Stimulated activated naive CD8-positive, alpha-beta T cell treated with anti-CD3 and anti-CD28 coated beads, Interleukin-15, Interleukin-2, amounts not matched to agents 100 U/mL and 50 U/mL, for 24 hours (primary cell): ENCODE measurements at regions not wholly inside any gene's neighbourhood (a gene's known extent, or its start where the extent isn't known, plus 50 kb on each side); places are given as distances from the start of the nearest gene placed in this dataset.
"Not testable (repeated sequence)": the region's sequence is repeated elsewhere in the genome, so short reads cannot be mapped to it uniquely, and the experiment has no call there.

Source experiments
- ATAC-seq: fragments of 150-1000 bp; cut with Tn5 transposase; one replicate; pipeline ENCODE4 v1.10.0; 2021
- DNase-seq: peaks from one replicate; pipeline ENCODE4 v3.0.0; 2021

- ATAC-seq (no peak), DNase-seq (no peak)
These were observed 632.7 kb downstream of the KLHL13 start for GRCh38 chrX:117483950-117484349.

GRCh38 chrX:117458243-117458968 lies 658.2 kb downstream of the KLHL13 start:
- ATAC-seq: no peak
- DNase-seq: no peak

GRCh38 chrX:117455787-117456186 lies 660.8 kb downstream of the KLHL13 start:
- ATAC-seq (no peak), DNase-seq (no peak)

- DNase-seq: no peak
- no peak for ATAC-seq
These were observed 687.1 kb downstream of the KLHL13 start for GRCh38 chrX:117429501-117429900.

- ATAC-seq: no peak
These were observed 709.0 kb downstream of the KLHL13 start for GRCh38 chrX:117407449-117408150.

GRCh38 chrX:117400839-117401238 lies 715.8 kb downstream of the KLHL13 start:
- no peak for ATAC-seq
- no peak for DNase-seq

More at GRCh38 chrX:117407449-117408150, 709.0 kb downstream of the KLHL13 start:
- DNase-seq: no peak

- no peak for ATAC-seq
These were observed 716.6 kb downstream of the KLHL13 start for GRCh38 chrX:117400005-117400404.

GRCh38 chrX:117397844-117398243 lies 718.8 kb downstream of the KLHL13 start:
- ATAC-seq (no peak), DNase-seq (no peak)

More at GRCh38 chrX:117400005-117400404, 716.6 kb downstream of the KLHL13 start:
- DNase-seq: no peak

GRCh38 chrX:117394506-117395070 lies 722.0 kb downstream of the KLHL13 start:
- DNase-seq, ATAC-seq: not testable (repeated sequence)

- ATAC-seq, DNase-seq: not testable (repeated sequence)
These were observed 724.2 kb downstream of the KLHL13 start for GRCh38 chrX:117392360-117392759.

GRCh38 chrX:117376460-117376859 lies 740.1 kb downstream of the KLHL13 start:
- DNase-seq (no peak), ATAC-seq (no peak)

- DNase-seq (no peak), ATAC-seq (no peak)
These were observed 781.4 kb downstream of the KLHL13 start for GRCh38 chrX:117335209-117335608.

- ATAC-seq (no peak), DNase-seq (no peak)
These were observed 789.2 kb downstream of the KLHL13 start for GRCh38 chrX:117327373-117327772.

- DNase-seq: no peak
- no peak for ATAC-seq
These were observed 790.9 kb downstream of the KLHL13 start for GRCh38 chrX:117325706-117326105.

GRCh38 chrX:117305168-117305766 lies 811.3 kb downstream of the KLHL13 start:
- DNase-seq: no peak
- ATAC-seq: no peak

GRCh38 chrX:117301086-117301485 lies 815.5 kb downstream of the KLHL13 start:
- ATAC-seq: no peak
- DNase-seq: no peak

- no peak for DNase-seq
- no peak for ATAC-seq
These were observed 824.9 kb downstream of the KLHL13 start for GRCh38 chrX:117291760-117292159.

- ATAC-seq (no peak), DNase-seq (no peak)
These were observed 812.2 kb upstream of the CT83 start for GRCh38 chrX:117274965-117275364.
